Middle frontal gyrus (tissue), 1 donor: ENCODE measurements at regions not wholly inside any gene's neighbourhood (a gene's known extent, or its start where the extent isn't known, plus 50 kb on each side); places are given as distances from the start of the nearest gene placed in this dataset.
"Not testable (repeated sequence)": the region's sequence is repeated elsewhere in the genome, so short reads cannot be mapped to it uniquely, and the experiment has no call there.

Experiments used
- DNase-seq: peaks from one replicate; pipeline ENCODE4 v3.0.0-alpha.2; 2015; ENCODE audit warnings: low spot score; ENCODE audit errors: extremely low spot score

GRCh38 chr6:23535101-23535500, 590.9 kb upstream of the NRSN1 start:
- no peak for DNase-seq

- no peak for DNase-seq
These were observed 588.2 kb upstream of the NRSN1 start for GRCh38 chr6:23537828-23538227.

- no peak for DNase-seq
These were observed 578.2 kb upstream of the NRSN1 start for GRCh38 chr6:23547851-23548250.

- not testable (repeated sequence) for DNase-seq
These were observed 571.1 kb upstream of the NRSN1 start for GRCh38 chr6:23554953-23555352.

- DNase-seq, result no peak
These were observed 566.2 kb upstream of the NRSN1 start for GRCh38 chr6:23559587-23560343.

GRCh38 chr6:23561732-23562131, 564.3 kb upstream of the NRSN1 start:
- no peak for DNase-seq

GRCh38 chr6:23562554-23562953, 563.5 kb upstream of the NRSN1 start:
- DNase-seq, result no peak

GRCh38 chr6:23563323-23563722, 562.7 kb upstream of the NRSN1 start:
- DNase-seq, result no peak

GRCh38 chr6:23566418-23566817, 559.6 kb upstream of the NRSN1 start:
- no peak for DNase-seq

- DNase-seq, result no peak
These were observed 557.7 kb upstream of the NRSN1 start for GRCh38 chr6:23568292-23568691.

- no peak for DNase-seq
These were observed 541.8 kb upstream of the NRSN1 start for GRCh38 chr6:23584134-23584763.

- DNase-seq, result no peak
These were observed 538.4 kb upstream of the NRSN1 start for GRCh38 chr6:23587582-23587981.

GRCh38 chr6:23589811-23590210, 536.2 kb upstream of the NRSN1 start:
- no peak for DNase-seq

- no peak for DNase-seq
These were observed 535.4 kb upstream of the NRSN1 start for GRCh38 chr6:23590498-23591126.

- DNase-seq, result no peak
These were observed 534.3 kb upstream of the NRSN1 start for GRCh38 chr6:23591761-23592160.

- no peak for DNase-seq
These were observed 525.9 kb upstream of the NRSN1 start for GRCh38 chr6:23600118-23600517.

- DNase-seq, result no peak
These were observed 524.1 kb upstream of the NRSN1 start for GRCh38 chr6:23601811-23602345.

- DNase-seq, result no peak
These were observed 517.0 kb upstream of the NRSN1 start for GRCh38 chr6:23608931-23609435.

GRCh38 chr6:23611776-23612381, 514.1 kb upstream of the NRSN1 start:
- DNase-seq, result no peak

- DNase-seq, result no peak
These were observed 507.6 kb upstream of the NRSN1 start for GRCh38 chr6:23618366-23618765.

GRCh38 chr6:23620911-23621401, 505.1 kb upstream of the NRSN1 start:
- DNase-seq, result no peak
